Stimulated activated CD4-positive, alpha-beta T cell treated with anti-CD3 and anti-CD28 coated beads, Interleukin-1b, Interleukin-23, amount 100 ng/mL, for 24 hours (primary cell): ENCODE measurements at regions not wholly inside any gene's neighbourhood (a gene's known extent, or its start where the extent isn't known, plus 50 kb on each side); places are given as distances from the start of the nearest gene placed in this dataset.
"Not testable (repeated sequence)": the region's sequence is repeated elsewhere in the genome, so short reads cannot be mapped to it uniquely, and the experiment has no call there.

ENCODE experiments used
- DNase-seq, 4 experiments: peaks; one replicate each; pipeline ENCODE4 v3.0.0-alpha.2; 2020; ENCODE audit warnings: low read depth in 4 of 4, low spot score in 1 of 4

GRCh38 chr6:103404799-103405198 is 1454.9 kb downstream of the HACE1 start:
- no peak for DNase-seq

GRCh38 chr6:103396768-103397167 is 1463.0 kb downstream of the HACE1 start:
- no peak for DNase-seq

GRCh38 chr6:103379272-103379671 is 1480.4 kb downstream of the HACE1 start:
- DNase-seq, result no peak

- no peak for DNase-seq
Observed at GRCh38 chr6:103367212-103367611, 1492.5 kb downstream of the HACE1 start.

- DNase-seq, result no peak
Observed at GRCh38 chr6:103356531-103356930, 1503.2 kb downstream of the HACE1 start.

GRCh38 chr6:103344554-103345163 is 1515.1 kb downstream of the HACE1 start:
- DNase-seq, result no peak

- no peak for DNase-seq
Observed at GRCh38 chr6:103335412-103335811, 1524.3 kb downstream of the HACE1 start.

GRCh38 chr6:103326760-103327757 is 1532.7 kb downstream of the HACE1 start:
- no peak for DNase-seq

- DNase-seq, result no peak
Observed at GRCh38 chr6:103313432-103313831, 1546.3 kb downstream of the HACE1 start.

- DNase-seq, result not testable (repeated sequence)
Observed at GRCh38 chr6:103294376-103294775, 1565.3 kb downstream of the HACE1 start.

GRCh38 chr6:103284835-103285234 is 1574.9 kb downstream of the HACE1 start:
- no peak for DNase-seq

GRCh38 chr6:103280417-103280816 is 1579.3 kb downstream of the HACE1 start:
- DNase-seq, result no peak

GRCh38 chr6:103277936-103278335 is 1581.8 kb downstream of the HACE1 start:
- no peak for DNase-seq

- no peak for DNase-seq
Observed at GRCh38 chr6:103273048-103273447, 1586.7 kb downstream of the HACE1 start.

- no peak for DNase-seq
Observed at GRCh38 chr6:103269581-103269980, 1590.1 kb downstream of the HACE1 start.

- DNase-seq, result no peak
Observed at GRCh38 chr6:103268335-103268734, 1591.4 kb downstream of the HACE1 start.

GRCh38 chr6:103264020-103264419 is 1595.7 kb downstream of the HACE1 start:
- no peak for DNase-seq

- no peak for DNase-seq
Observed at GRCh38 chr6:103255132-103255531, 1604.6 kb downstream of the HACE1 start.

- DNase-seq, result no peak
Observed at GRCh38 chr6:103236923-103237322, 1622.8 kb downstream of the HACE1 start.

GRCh38 chr6:103231181-103231580 is 1628.5 kb downstream of the HACE1 start:
- no peak for DNase-seq

GRCh38 chr6:103215847-103216246 is 1643.9 kb downstream of the HACE1 start:
- no peak for DNase-seq

GRCh38 chr6:103210686-103211085 is 1649.0 kb downstream of the HACE1 start:
- no peak for DNase-seq
